MM.1S (cell line): ENCODE measurements at regions not wholly inside any gene's neighbourhood (a gene's known extent, or its start where the extent isn't known, plus 50 kb on each side); places are given as distances from the start of the nearest gene placed in this dataset.
"Not testable (repeated sequence)": the region's sequence is repeated elsewhere in the genome, so short reads cannot be mapped to it uniquely, and the experiment has no call there.

Experiments used
- DNase-seq: peaks from one replicate; pipeline ENCODE4 v3.0.0-alpha.2; 2015
- H2AFZ ChIP-seq: fragments of 300-600 bp; sonication (generic); 2 replicates; pipeline ENCODE4 v1.6.0; 2016; ENCODE audit warnings: antibody characterized with exemption, low read length
- H3F3A ChIP-seq: fragments of 300-600 bp; sonication (generic); 2 replicates; pipeline ENCODE4 v1.6.1; 2016; ENCODE audit warnings: mild to moderate bottlenecking, antibody characterized with exemption, low read length, moderate library complexity, mixed read lengths; ENCODE audit not compliant: insufficient read depth
- H3K27ac ChIP-seq: fragments of 300-600 bp; sonication (generic); 2 replicates; pipeline ENCODE4 v1.5.1; 2016; ENCODE audit warnings: mild to moderate bottlenecking, low read length
- H3K27me3 ChIP-seq: fragments of 300-600 bp; sonication (generic); replicated peaks from 2 replicates; pipeline ENCODE4 v1.6.0; 2016; ENCODE audit warnings: low read length; ENCODE audit not compliant: insufficient read depth
- H3K36me3 ChIP-seq: fragments of 300-600 bp; sonication (generic); replicated peaks from 2 replicates; pipeline ENCODE4 v1.6.1; 2016; ENCODE audit warnings: mild to moderate bottlenecking, low read length, mixed read lengths; ENCODE audit not compliant: insufficient read depth
- H3K4me1 ChIP-seq: fragments of 300-600 bp; sonication (generic); 2 replicates; pipeline ENCODE4 v1.6.1; 2016; ENCODE audit warnings: low read length, mixed read lengths
- H3K4me2 ChIP-seq: fragments of 300-600 bp; sonication (generic); 2 replicates; pipeline ENCODE4 v1.6.0; 2016; ENCODE audit warnings: low read depth, low read length
- H3K4me3 ChIP-seq: fragments of 300-600 bp; sonication (generic); 2 replicates; pipeline ENCODE4 v1.5.1; 2016; ENCODE audit warnings: low read length, mixed read lengths
- H3K79me2 ChIP-seq: fragments of 300-600 bp; sonication (generic); 2 replicates; pipeline ENCODE4 v1.6.1; 2016; ENCODE audit warnings: mixed run types, low read length, mixed read lengths
- H3K9ac ChIP-seq: fragments of 300-600 bp; sonication (generic); 2 replicates; pipeline ENCODE4 v1.6.1; 2016; ENCODE audit warnings: low read length, mixed read lengths
- H3K9me2 ChIP-seq: fragments of 300-600 bp; sonication (generic); replicated peaks from 2 replicates; pipeline ENCODE4 v1.6.1; 2016; ENCODE audit warnings: mild to moderate bottlenecking, low read length, mixed read lengths; ENCODE audit not compliant: insufficient read depth
- H3K9me3 ChIP-seq: fragments of 300-600 bp; sonication (generic); replicated peaks from 2 replicates; pipeline ENCODE4 v1.6.1; 2016; ENCODE audit warnings: mild to moderate bottlenecking, low read length, mixed read lengths; ENCODE audit not compliant: insufficient read depth
- H4K20me1 ChIP-seq: fragments of 300-600 bp; sonication (generic); 2 replicates; pipeline ENCODE4 v1.6.1; 2016; ENCODE audit warnings: mild to moderate bottlenecking, low read length, moderate library complexity, mixed read lengths; ENCODE audit not compliant: insufficient read depth
- CTCF ChIP-seq: fragments of 300-600 bp; sonication (generic); IDR thresholded peaks from 2 replicates; pipeline ENCODE4 v1.5.1; 2016; ENCODE audit warnings: antibody characterized with exemption, low read length, mixed read lengths
- EZH2 ChIP-seq: fragments of 300-600 bp; sonication (generic); optimal IDR thresholded peaks from 2 replicates; pipeline ENCODE3; 2017; ENCODE audit warnings: low read depth, mild to moderate bottlenecking, antibody characterized with exemption, low read length, mixed read lengths
- EZH2phosphoT487 ChIP-seq: fragments of 300-600 bp; sonication (generic); IDR thresholded peaks from 2 replicates; pipeline ENCODE4 v1.6.1; 2018; ENCODE audit warnings: antibody characterized with exemption, low read length

GRCh38 chr3:182342252-182342651 is 451.1 kb upstream of the ATP11B start:
- DNase-seq: no peak
- H3K9ac ChIP-seq: no peak overlapping the region
- no peak overlapping the region for H3K27ac ChIP-seq
- H2AFZ ChIP-seq: no peak overlapping the region
- H3K4me3 ChIP-seq: no peak overlapping the region
- H3K4me2 ChIP-seq: no peak overlapping the region
- H3K9me2 ChIP-seq: no peaks in the 10 kb centered on the region
- H3F3A ChIP-seq: no peaks in the 10 kb centered on the region
- no peaks in the 10 kb centered on the region for H3K27me3 ChIP-seq
- H3K79me2 ChIP-seq: no peaks in the 10 kb centered on the region
- no peak for TF ChIP-seq EZH2
- TF ChIP-seq CTCF: no peak
- TF ChIP-seq EZH2phosphoT487: no peak
- no peaks in the 10 kb centered on the region for H4K20me1 ChIP-seq
- no peaks in the 10 kb centered on the region for H3K9me3 ChIP-seq
- H3K36me3 ChIP-seq: no peaks in the 10 kb centered on the region
- H3K4me1 ChIP-seq: no peaks in the 10 kb centered on the region

GRCh38 chr3:182344026-182344425 is 449.3 kb upstream of the ATP11B start:
- H3K36me3 ChIP-seq, H4K20me1 ChIP-seq, H3K4me2 ChIP-seq, H3K4me3 ChIP-seq, H3F3A ChIP-seq, H3K4me1 ChIP-seq, H3K9me3 ChIP-seq, H3K9ac ChIP-seq, H3K27ac ChIP-seq, H3K9me2 ChIP-seq, DNase-seq, H3K79me2 ChIP-seq, H2AFZ ChIP-seq, H3K27me3 ChIP-seq: not testable (repeated sequence)

GRCh38 chr3:182349051-182349450 is 444.3 kb upstream of the ATP11B start:
- Histone ChIP-seq H3F3A (no peaks in the 10 kb centered on the region), H3K4me2 (no peak overlapping the region), H3K36me3 (no peaks in the 10 kb centered on the region), H2AFZ (no peak overlapping the region), H3K9ac (no peak overlapping the region), H3K4me1 (no peaks in the 10 kb centered on the region), H3K9me3 (no peaks in the 10 kb centered on the region), H3K27ac (no peak overlapping the region), H3K79me2 (no peaks in the 10 kb centered on the region), H3K27me3 (no peaks in the 10 kb centered on the region), H3K4me3 (no peak overlapping the region), H4K20me1 (no peaks in the 10 kb centered on the region), H3K9me2 (no peaks in the 10 kb centered on the region)
- TF ChIP-seq EZH2phosphoT487: no peak
- TF ChIP-seq CTCF: no peak
- no peak for TF ChIP-seq EZH2
- DNase-seq: no peak

GRCh38 chr3:182349951-182350517 is 443.3 kb upstream of the ATP11B start:
- no peak for DNase-seq
- Histone ChIP-seq H3K79me2 (no peaks in the 10 kb centered on the region), H3K4me3 (no peak overlapping the region), H3K4me2 (no peak overlapping the region), H3K36me3 (no peaks in the 10 kb centered on the region), H3F3A (no peaks in the 10 kb centered on the region), H3K9ac (no peak overlapping the region), H3K27ac (no peak overlapping the region), H3K27me3 (no peaks in the 10 kb centered on the region), H3K4me1 (no peaks in the 10 kb centered on the region), H2AFZ (no peak overlapping the region), H3K9me3 (no peaks in the 10 kb centered on the region), H4K20me1 (no peaks in the 10 kb centered on the region), H3K9me2 (no peaks in the 10 kb centered on the region)
- TF ChIP-seq EZH2 (no peak), EZH2phosphoT487 (no peak), CTCF (no peak)
